CD8-positive, alpha-beta memory T cell (primary cell): ENCODE measurements at regions not wholly inside any gene's neighbourhood (a gene's known extent, or its start where the extent isn't known, plus 50 kb on each side); places are given as distances from the start of the nearest gene placed in this dataset.
"Not testable (repeated sequence)": the region's sequence is repeated elsewhere in the genome, so short reads cannot be mapped to it uniquely, and the experiment has no call there.

Experiments used
- CTCF ChIA-PET: fragments of 350-600 bp; sonication (Branson Sonifier 250); formaldehyde crosslinking; loops from one replicate; lab custom pipeline; 2021; ENCODE audit warnings: antibody characterized with exemption; lab: Charles Lee
- POLR2A ChIA-PET: fragments of 350-600 bp; sonication (Branson Sonifier 250); formaldehyde crosslinking; loops from one replicate; lab custom pipeline; 2021; ENCODE audit warnings: antibody characterized with exemption; lab: Charles Lee
- DNase-seq, 5 donors: peaks; one replicate each; pipeline versions ENCODE4 v3.0.0 to v3.0.0-alpha.2; 2020 to 2022; ENCODE audit warnings: mixed read lengths in 1 of 5
- H3K27ac ChIP-seq: one replicate; pipeline ENCODE4 v1.7.0; 2013; ENCODE audit warnings: low read depth, mild to moderate bottlenecking, low read length, moderate library complexity
- H3K27me3 ChIP-seq: 2 replicates; pipeline ENCODE4 v1.7.0; 2013; ENCODE audit warnings: low read length, mild to moderate bottlenecking; ENCODE audit not compliant: insufficient read depth, poor library complexity, severe bottlenecking
- H3K36me3 ChIP-seq: 2 replicates; pipeline ENCODE4 v1.7.0; 2013; ENCODE audit warnings: mild to moderate bottlenecking, low read length, moderate library complexity; ENCODE audit not compliant: insufficient read depth
- H3K4me1 ChIP-seq: 2 replicates; pipeline ENCODE4 v1.7.0; 2013; ENCODE audit warnings: mild to moderate bottlenecking, low read length, moderate library complexity; ENCODE audit not compliant: insufficient read depth
- H3K4me3 ChIP-seq: 2 replicates; pipeline ENCODE4 v1.7.0; 2013; ENCODE audit warnings: mild to moderate bottlenecking, low read length
- H3K9me3 ChIP-seq: 2 replicates; pipeline ENCODE4 v1.7.0; 2013; ENCODE audit warnings: mild to moderate bottlenecking, low read length
- H3K27ac Mint-ChIP-seq, 8 donors: one replicate each; pipeline ENCODE4 v1.8.0; 2020 to 2021; ENCODE audit warnings: mixed read lengths in 8 of 8, mild to moderate bottlenecking in 6 of 8, inconsistent platforms in 3 of 8, moderate library complexity in 3 of 8
- H3K27me3 Mint-ChIP-seq, 2 donors: one replicate each; pipeline ENCODE4 v1.8.0; 2020 to 2021; ENCODE audit warnings: mixed read lengths in 2 of 2, mild to moderate bottlenecking in 1 of 2, moderate library complexity in 1 of 2
- H3K36me3 Mint-ChIP-seq, 3 donors: one replicate each; pipeline ENCODE4 v1.8.0; 2020 to 2021; ENCODE audit warnings: mixed read lengths in 3 of 3, inconsistent platforms in 1 of 3, mild to moderate bottlenecking in 1 of 3
- H3K4me1 Mint-ChIP-seq, 3 donors: one replicate each; pipeline ENCODE4 v1.8.0; 2020 to 2021; ENCODE audit warnings: mixed read lengths in 3 of 3, inconsistent platforms in 1 of 3, mild to moderate bottlenecking in 1 of 3
- H3K4me3 Mint-ChIP-seq, 7 donors: one replicate each; pipeline ENCODE4 v1.8.0; 2020 to 2021; ENCODE audit warnings: mixed read lengths in 7 of 7, mild to moderate bottlenecking in 6 of 7, moderate library complexity in 4 of 7, inconsistent platforms in 2 of 7
- H3K9me3 Mint-ChIP-seq, 5 donors: one replicate each; pipeline ENCODE4 v1.8.0; 2020 to 2022; ENCODE audit warnings: mixed read lengths in 5 of 5, mild to moderate bottlenecking in 3 of 5, moderate library complexity in 2 of 5, inconsistent platforms in 1 of 5

GRCh38 chr5:136579238-136579637 lies 213.9 kb upstream of the TRPC7 start:
- no peaks in the 10 kb centered on the region for H3K27me3 Mint-ChIP-seq
- H3K4me3 ChIP-seq: no peak overlapping the region
- POLR2A ChIA-PET: no interaction called here
- no peaks in the 10 kb centered on the region for H3K4me1 ChIP-seq
- peaks cover 0 to 4% (median 0%) of the 10 kb centered on the region in 3 donors for H3K4me1 Mint-ChIP-seq
- no peaks in the 10 kb centered on the region for H3K27me3 ChIP-seq
- H3K9me3 ChIP-seq: no peaks in the 10 kb centered on the region
- H3K27ac Mint-ChIP-seq: peak overlapping the region in 1 of 8 donors; percentile 29
- no peak for DNase-seq
- no peaks in the 10 kb centered on the region for H3K36me3 Mint-ChIP-seq
- H3K36me3 ChIP-seq: no peaks in the 10 kb centered on the region
- peak overlapping the region in 1 of 7 donors; percentile 12 for H3K4me3 Mint-ChIP-seq
- peaks cover 0 to 3% (median 0%) of the 10 kb centered on the region in 5 donors for H3K9me3 Mint-ChIP-seq
- CTCF ChIA-PET: interaction anchor here (1.0 kb wide), 1 partner anchor 20 kb away, joined by 3 read pairs; no protein-coding TSS in a partner anchor
- H3K27ac ChIP-seq: no peak overlapping the region

GRCh38 chr5:136569875-136570274 lies 204.5 kb upstream of the TRPC7 start:
- POLR2A ChIA-PET, H3K9me3 ChIP-seq, H3K36me3 Mint-ChIP-seq, DNase-seq, H3K9me3 Mint-ChIP-seq, H3K4me1 ChIP-seq, CTCF ChIA-PET, H3K4me3 ChIP-seq, H3K36me3 ChIP-seq, H3K4me3 Mint-ChIP-seq, H3K27me3 ChIP-seq, H3K27me3 Mint-ChIP-seq, H3K27ac ChIP-seq: not testable (repeated sequence)
- H3K27ac Mint-ChIP-seq: peak overlapping the region in 1 of 8 donors; percentile 46
- peaks cover 22 to 36% (median 26%) of the 10 kb centered on the region in 3 donors for H3K4me1 Mint-ChIP-seq

- H3K27ac ChIP-seq, DNase-seq, H3K36me3 ChIP-seq, H3K36me3 Mint-ChIP-seq, POLR2A ChIA-PET, CTCF ChIA-PET, H3K4me1 ChIP-seq, H3K9me3 ChIP-seq, H3K27me3 ChIP-seq, H3K4me3 ChIP-seq, H3K27me3 Mint-ChIP-seq: not testable (repeated sequence)
- Mint-ChIP-seq H3K4me3 (peak overlapping the region; percentile 19 to 63 (median 53)), H3K4me1 (peaks cover 58 to 75% (median 67%) of the 10 kb centered on the region in 3 donors), H3K27ac (peak overlapping the region in 7 of 8 donors; percentile 17 to 93 (median 55)), H3K9me3 (peaks cover 0 to 10% (median 2%) of the 10 kb centered on the region in 5 donors)
These were observed 200.1 kb upstream of the TRPC7 start for GRCh38 chr5:136565457-136565856.

GRCh38 chr5:136565050-136565449 lies 199.7 kb upstream of the TRPC7 start:
- H3K9me3 ChIP-seq, H3K27me3 ChIP-seq, H3K27me3 Mint-ChIP-seq, CTCF ChIA-PET, H3K36me3 ChIP-seq, H3K4me3 ChIP-seq, H3K4me1 ChIP-seq, H3K36me3 Mint-ChIP-seq, POLR2A ChIA-PET, H3K27ac ChIP-seq: not testable (repeated sequence)
- Mint-ChIP-seq H3K27ac (peak overlapping the region in 7 of 8 donors; percentile 17 to 93 (median 55)), H3K4me1 (peaks cover 59 to 79% (median 70%) of the 10 kb centered on the region in 3 donors), H3K9me3 (peaks cover 0 to 10% (median 2%) of the 10 kb centered on the region in 5 donors), H3K4me3 (peak overlapping the region; percentile 19 to 63 (median 53))
- peak in 1 of 5 donors; percentile 55 for DNase-seq

GRCh38 chr5:136564431-136564830 lies 199.1 kb upstream of the TRPC7 start:
- H3K27ac ChIP-seq, H3K27me3 Mint-ChIP-seq, H3K4me1 ChIP-seq, CTCF ChIA-PET, H3K36me3 Mint-ChIP-seq, POLR2A ChIA-PET, H3K9me3 ChIP-seq, DNase-seq, H3K27me3 ChIP-seq, H3K36me3 ChIP-seq, H3K4me3 ChIP-seq: not testable (repeated sequence)
- Mint-ChIP-seq H3K27ac (peak overlapping the region; percentile 9 to 93 (median 30)), H3K4me3 (peak overlapping the region in 2 of 7 donors; percentile 30 to 31), H3K9me3 (peaks cover 0 to 10% (median 2%) of the 10 kb centered on the region in 5 donors), H3K4me1 (peaks cover 59 to 81% (median 73%) of the 10 kb centered on the region in 3 donors)

GRCh38 chr5:136563489-136563888 lies 198.1 kb upstream of the TRPC7 start:
- Mint-ChIP-seq H3K4me1 (peaks cover 59 to 79% (median 76%) of the 10 kb centered on the region in 3 donors), H3K27ac (peak overlapping the region in 7 of 8 donors; percentile 6 to 87 (median 45)), H3K4me3 (peak overlapping the region in 5 of 7 donors; percentile 23 to 64 (median 39)), H3K9me3 (peaks cover 0 to 10% (median 2%) of the 10 kb centered on the region in 5 donors), H3K27me3 (no peaks in the 10 kb centered on the region), H3K36me3 (no peaks in the 10 kb centered on the region)
- Histone ChIP-seq H3K36me3 (no peaks in the 10 kb centered on the region), H3K4me1 (no peaks in the 10 kb centered on the region), H3K27me3 (no peaks in the 10 kb centered on the region), H3K27ac (no peak overlapping the region), H3K9me3 (no peaks in the 10 kb centered on the region), H3K4me3 (no peak overlapping the region)
- peak in 1 of 5 donors; percentile 58 for DNase-seq
- CTCF ChIA-PET: interaction anchor here (1.1 kb wide), 1 partner anchor 116 kb away, joined by 3 read pairs; no protein-coding TSS in a partner anchor
- POLR2A ChIA-PET: no interaction called here

- Mint-ChIP-seq H3K9me3 (peaks cover 3 to 18% (median 11%) of the 10 kb centered on the region in 5 donors), H3K4me1 (peaks cover 39 to 56% (median 52%) of the 10 kb centered on the region in 3 donors), H3K36me3 (peaks cover 0 to 2% (median 0%) of the 10 kb centered on the region in 3 donors), H3K27ac (peak overlapping the region in 1 of 8 donors; percentile 71), H3K27me3 (no peaks in the 10 kb centered on the region), H3K4me3 (no peak overlapping the region)
- Histone ChIP-seq H3K4me3 (no peak overlapping the region), H3K4me1 (no peaks in the 10 kb centered on the region), H3K27ac (no peak overlapping the region), H3K36me3 (no peaks in the 10 kb centered on the region), H3K9me3 (no peaks in the 10 kb centered on the region), H3K27me3 (no peaks in the 10 kb centered on the region)
- CTCF ChIA-PET: no interaction called here
- POLR2A ChIA-PET: no interaction called here
- DNase-seq: no peak
These were observed 194.8 kb upstream of the TRPC7 start for GRCh38 chr5:136560126-136560525.

- Mint-ChIP-seq H3K27ac (no peak overlapping the region), H3K9me3 (peaks cover 8 to 18% (median 13%) of the 10 kb centered on the region in 5 donors), H3K36me3 (peaks cover 0 to 3% (median 0%) of the 10 kb centered on the region in 3 donors), H3K27me3 (no peaks in the 10 kb centered on the region), H3K4me3 (no peak overlapping the region), H3K4me1 (peaks cover 34 to 51% (median 47%) of the 10 kb centered on the region in 3 donors)
- ChIA-PET POLR2A (no interaction called here), CTCF (no interaction called here)
- Histone ChIP-seq H3K9me3 (no peaks in the 10 kb centered on the region), H3K27me3 (no peaks in the 10 kb centered on the region), H3K36me3 (no peaks in the 10 kb centered on the region), H3K27ac (no peak overlapping the region), H3K4me1 (no peaks in the 10 kb centered on the region), H3K4me3 (no peak overlapping the region)
- no peak for DNase-seq
These were observed 194.3 kb upstream of the TRPC7 start for GRCh38 chr5:136559651-136560050.
